Natural killer cell (primary cell): ENCODE measurements at regions not wholly inside any gene's neighbourhood (a gene's known extent, or its start where the extent isn't known, plus 50 kb on each side); places are given as distances from the start of the nearest gene placed in this dataset.

ENCODE experiments used
- ATAC-seq, 3 donors: fragments of 150-1000 bp in 2 of 3; fragments of 200-7000 bp in 1 of 3; cut with Tn5 transposase; 1 replicate in 1 of 3; 2 replicates in 2 of 3; pipeline ENCODE4 v1.10.0; 2021; ENCODE audit warnings: mild to moderate bottlenecking in 2 of 3, moderate library complexity in 2 of 3
- DNase-seq, 2 donors: peaks; one replicate each; pipeline versions ENCODE4 v3.0.0 to v3.0.0-alpha.2; 2013 to 2021; ENCODE audit warnings: mixed read lengths in 1 of 2
- H3K27ac ChIP-seq: one replicate; pipeline ENCODE4 v1.5.1; 2013; ENCODE audit warnings: mild to moderate bottlenecking, low read length
- H3K27me3 ChIP-seq: one replicate; pipeline ENCODE4 v1.6.1; 2013; ENCODE audit warnings: low read length; ENCODE audit not compliant: control insufficient read depth, insufficient read depth
- H3K36me3 ChIP-seq: one replicate; pipeline ENCODE4 v1.6.1; 2013; ENCODE audit warnings: low read length; ENCODE audit not compliant: control insufficient read depth, insufficient read depth
- H3K4me1 ChIP-seq: one replicate; pipeline ENCODE4 v1.6.1; 2013; ENCODE audit warnings: low read length; ENCODE audit not compliant: control insufficient read depth, insufficient read depth
- H3K4me3 ChIP-seq: one replicate; pipeline ENCODE4 v1.5.1; 2013; ENCODE audit warnings: low read length
- H3K9me3 ChIP-seq: one replicate; pipeline ENCODE4 v1.6.1; 2013; ENCODE audit warnings: low read length; ENCODE audit not compliant: control insufficient read depth, insufficient read depth
- H3K27ac Mint-ChIP-seq, 2 donors: one replicate each; pipeline ENCODE4 v1.8.0; 2022; ENCODE audit warnings: mild to moderate bottlenecking in 2 of 2, mixed read lengths in 2 of 2, moderate library complexity in 1 of 2
- H3K27me3 Mint-ChIP-seq, 2 donors: one replicate each; pipeline ENCODE4 v1.8.0; 2022; ENCODE audit warnings: low read depth in 2 of 2, mixed read lengths in 2 of 2
- H3K36me3 Mint-ChIP-seq: one replicate; pipeline ENCODE4 v1.8.0; 2022; ENCODE audit warnings: mixed read lengths
- H3K4me1 Mint-ChIP-seq, 2 donors: one replicate each; pipeline ENCODE4 v1.8.0; 2022; ENCODE audit warnings: mixed read lengths in 2 of 2
- H3K4me3 Mint-ChIP-seq: one replicate; pipeline ENCODE4 v1.8.0; 2022; ENCODE audit warnings: mild to moderate bottlenecking, moderate library complexity, mixed read lengths
- H3K9me3 Mint-ChIP-seq, 2 donors: one replicate each; pipeline ENCODE4 v1.8.0; 2022; ENCODE audit warnings: mixed read lengths in 2 of 2
- CTCF ChIP-seq: fragments of 200-600 bp; IDR thresholded peaks from one replicate; pipeline ENCODE4 v1.8.0; 2022; ENCODE audit warnings: antibody characterized with exemption
- WGBS: methylation state at CpG from one replicate; pipeline ENCODE4 v1.1.7; 2013; ENCODE audit warnings: missing lambda C conversion rate; ENCODE audit not compliant: insufficient coverage; 5-methylcytosine and 5-hydroxymethylcytosine counted together
- intact Hi-C: fragments of 100-400 bp; cut with micrococcal nuclease; formaldehyde crosslinking; loops from one replicate; pipeline ENCODE4 v1.14.2; 2022

- DNase-seq (no peak), ATAC-seq (no peak)
- TF ChIP-seq CTCF: no peak
- H3K36me3 Mint-ChIP-seq: no peaks in the 10 kb centered on the region
- no peaks in the 10 kb centered on the region for H3K9me3 ChIP-seq
- no peaks in the 10 kb centered on the region for H3K27me3 ChIP-seq
- intact Hi-C loops: no loop called here
- H3K27ac ChIP-seq: no peak overlapping the region
- no peaks in the 10 kb centered on the region for H3K4me1 ChIP-seq
- WGBS: 84% methylated on average over 6 of the region's 6 CpGs
- peaks cover 0 to 12% of the 10 kb centered on the region in 2 donors for H3K27me3 Mint-ChIP-seq
- H3K36me3 ChIP-seq: no peaks in the 10 kb centered on the region
- H3K4me3 Mint-ChIP-seq: no peak overlapping the region
- H3K4me3 ChIP-seq: no peak overlapping the region
- no peak overlapping the region for H3K27ac Mint-ChIP-seq
- peaks cover 3% of the 10 kb centered on the region in 2 donors for H3K9me3 Mint-ChIP-seq
- H3K4me1 Mint-ChIP-seq: no peaks in the 10 kb centered on the region
Measured at GRCh38 chr4:151952711-151953254, 192.0 kb upstream of the GATB start.

- ATAC-seq: no peak
Measured at GRCh38 chr4:151952137-151952536, 191.3 kb upstream of the GATB start.

GRCh38 chr4:151951671-151952050 lies 190.9 kb upstream of the GATB start:
- no peak overlapping the region for H3K27ac ChIP-seq
- Mint-ChIP-seq H3K27ac (no peak overlapping the region), H3K4me3 (no peak overlapping the region), H3K4me1 (no peaks in the 10 kb centered on the region), H3K27me3 (peaks cover 0 to 10% of the 10 kb centered on the region in 2 donors), H3K9me3 (peaks cover 3% of the 10 kb centered on the region in 2 donors), H3K36me3 (no peaks in the 10 kb centered on the region)
- H3K4me1 ChIP-seq: no peaks in the 10 kb centered on the region
- H3K9me3 ChIP-seq: peaks cover 7% of the 10 kb centered on the region
- no peaks in the 10 kb centered on the region for H3K27me3 ChIP-seq
- no peak for TF ChIP-seq CTCF
- 68% methylated on average over 5 of the region's 5 CpGs for WGBS
- no peak overlapping the region for H3K4me3 ChIP-seq
- DNase-seq (no peak), ATAC-seq (no peak)
- H3K36me3 ChIP-seq: no peaks in the 10 kb centered on the region
- intact Hi-C loops: no loop called here

More at GRCh38 chr4:151952137-151952536, 191.3 kb upstream of the GATB start:
- DNase-seq: no peak
- Histone ChIP-seq H3K4me1 (no peaks in the 10 kb centered on the region), H3K27me3 (no peaks in the 10 kb centered on the region), H3K27ac (no peak overlapping the region), H3K4me3 (no peak overlapping the region), H3K9me3 (peaks cover 2% of the 10 kb centered on the region), H3K36me3 (no peaks in the 10 kb centered on the region)
- Mint-ChIP-seq H3K4me3 (no peak overlapping the region), H3K36me3 (no peaks in the 10 kb centered on the region), H3K27me3 (peaks cover 0 to 10% of the 10 kb centered on the region in 2 donors), H3K4me1 (no peaks in the 10 kb centered on the region), H3K9me3 (peaks cover 3% of the 10 kb centered on the region in 2 donors), H3K27ac (no peak overlapping the region)
- no peak for TF ChIP-seq CTCF
- WGBS: 90% methylated on average over 4 of the region's 4 CpGs
- intact Hi-C loops: no loop called here

GRCh38 chr4:151950993-151951670 lies 190.3 kb upstream of the GATB start:
- ATAC-seq: no peak
- Histone ChIP-seq H3K4me1 (no peaks in the 10 kb centered on the region), H3K4me3 (no peak overlapping the region), H3K36me3 (no peaks in the 10 kb centered on the region), H3K27me3 (no peaks in the 10 kb centered on the region), H3K27ac (no peak overlapping the region), H3K9me3 (peaks cover 11% of the 10 kb centered on the region)
- WGBS: 90% methylated on average over 12 of the region's 12 CpGs
- Mint-ChIP-seq H3K9me3 (peaks cover 3 to 7% of the 10 kb centered on the region in 2 donors), H3K4me1 (no peaks in the 10 kb centered on the region), H3K36me3 (no peaks in the 10 kb centered on the region), H3K27ac (no peak overlapping the region), H3K4me3 (no peak overlapping the region), H3K27me3 (peaks cover 0 to 10% of the 10 kb centered on the region in 2 donors)
- intact Hi-C loops: no loop called here
- no peak for TF ChIP-seq CTCF
- no peak for DNase-seq
